GM13977 (cell line): ENCODE measurements at regions not wholly inside any gene's neighbourhood (a gene's known extent, or its start where the extent isn't known, plus 50 kb on each side); places are given as distances from the start of the nearest gene placed in this dataset.

Experiments
- DNase-seq: peaks from one replicate; pipeline ENCODE4 v3.0.0; 2012; ENCODE audit warnings: low spot score
- CTCF ChIP-seq: IDR thresholded peaks from 2 replicates; pipeline ENCODE4 v1.5.1; 2012; ENCODE audit warnings: mild to moderate bottlenecking, control low read depth; ENCODE audit not compliant: insufficient read depth; ENCODE audit errors: extremely low read depth, missing control alignments
- in situ Hi-C: fragments of 300-500 bp; cut with MboI; formaldehyde crosslinking; loops from one replicate; pipeline ENCODE4 v1.12.0; 2022; ENCODE audit warnings: low sequenced_read_pairs, low pct_unique_long_range_greater_than_20kb, mixed read lengths, inconsistent platforms; ENCODE audit not compliant: unreplicated experiment

DNA sequence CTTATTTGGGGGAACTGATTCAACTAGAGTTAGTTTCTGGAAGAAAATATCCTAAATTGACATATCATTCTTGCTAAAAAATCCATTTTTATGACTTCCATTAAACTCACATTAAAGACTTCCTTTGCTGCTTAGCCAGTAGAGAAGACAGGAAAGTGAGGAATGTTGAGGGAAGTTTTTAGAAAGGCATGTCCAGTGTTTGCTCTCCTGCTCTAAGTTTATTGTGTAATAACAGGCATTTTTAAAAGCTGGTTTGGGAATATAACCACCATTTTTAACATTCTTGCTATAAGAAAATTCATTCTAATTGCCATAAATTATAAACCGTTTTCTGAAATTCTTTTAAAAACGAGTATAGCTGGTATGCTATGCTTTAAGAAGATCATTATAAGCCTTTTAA lies 428.0 kb downstream of the RAP2B start:
- DNase-seq, result no peak
- in situ Hi-C loops, result loop anchor here (25.0 kb wide), 1 partner anchor 553 kb away; no protein-coding TSS in a partner anchor
- no peak for TF ChIP-seq CTCF

DNA sequence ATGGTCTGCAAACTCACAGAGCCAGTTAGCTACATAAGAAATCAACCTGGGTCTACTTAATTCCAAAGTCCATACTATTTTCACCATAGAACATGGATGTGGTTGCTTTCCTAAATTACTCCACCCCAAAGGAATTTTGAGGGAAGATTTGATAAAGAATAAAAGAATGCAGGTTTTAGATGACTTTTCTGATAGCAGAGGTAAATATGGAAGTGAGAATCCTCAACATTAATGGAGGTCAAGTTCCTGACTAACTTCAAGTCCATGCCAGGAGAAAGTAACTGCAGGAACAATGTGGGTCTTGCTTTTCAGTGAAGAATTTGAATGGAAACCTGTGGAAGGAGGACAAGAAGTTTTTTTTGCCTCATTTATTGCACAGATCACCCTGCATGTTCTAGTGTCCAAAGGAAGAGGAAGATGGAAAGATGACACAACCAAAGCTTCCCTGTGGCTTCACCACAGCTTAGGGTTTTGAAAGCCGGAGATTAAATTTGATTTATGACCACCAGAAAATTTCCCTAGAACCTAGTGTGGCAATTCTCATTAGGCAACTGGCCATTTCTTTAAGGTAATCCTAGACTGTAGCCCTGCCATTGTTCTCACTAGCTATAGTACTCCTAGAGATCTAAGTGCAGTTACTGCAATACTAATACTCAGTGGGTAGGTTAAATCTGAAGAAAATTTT lies 429.7 kb downstream of the RAP2B start:
- in situ Hi-C loops, result loop anchor here (25.0 kb wide), 1 partner anchor 554 kb away; no protein-coding TSS in a partner anchor
- DNase-seq, result no peak

DNA sequence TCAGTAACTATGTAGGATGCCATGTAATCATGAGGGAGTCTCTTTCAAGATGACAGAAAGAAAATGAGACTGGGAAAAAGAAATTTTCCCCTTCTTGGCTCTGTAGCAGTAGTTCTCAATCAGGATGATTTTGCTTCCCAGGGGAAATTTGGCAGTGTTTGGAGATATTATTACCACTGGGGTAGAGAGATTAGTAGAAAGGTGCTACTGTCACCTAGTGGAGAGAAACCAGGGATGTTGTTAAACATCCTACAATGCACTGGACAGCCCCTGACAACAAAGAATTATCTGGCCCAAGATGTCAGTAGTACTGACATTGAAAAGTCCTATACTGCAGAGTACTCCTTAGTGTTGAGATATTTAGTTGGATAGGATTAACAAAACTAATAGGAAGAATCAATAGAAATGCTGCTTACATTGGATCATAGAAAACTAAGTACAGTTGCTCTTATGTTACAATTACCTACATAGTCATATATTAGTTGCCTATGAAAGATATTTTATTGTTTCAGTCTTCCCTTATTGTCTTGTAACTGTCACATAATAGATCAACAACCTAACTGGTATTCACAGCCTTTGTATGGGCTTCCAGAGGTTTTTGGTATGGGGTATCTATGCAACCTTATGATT lies 433.3 kb downstream of the RAP2B start:
- in situ Hi-C loops, result loop anchor here (25.0 kb wide), 1 partner anchor 558 kb away; no protein-coding TSS in a partner anchor
- peak; percentile 39 for TF ChIP-seq CTCF
- DNase-seq, result peak; percentile 7

More for the DNA sequence above, 429.7 kb downstream of the RAP2B start:
- TF ChIP-seq CTCF, result no peak

GRCh38 chr3:153596401-153596800 lies 434.4 kb downstream of the RAP2B start:
- no peak for TF ChIP-seq CTCF
- in situ Hi-C loops, result loop anchor here (25.0 kb wide), 1 partner anchor 559 kb away; no protein-coding TSS in a partner anchor
- DNase-seq, result no peak

DNA sequence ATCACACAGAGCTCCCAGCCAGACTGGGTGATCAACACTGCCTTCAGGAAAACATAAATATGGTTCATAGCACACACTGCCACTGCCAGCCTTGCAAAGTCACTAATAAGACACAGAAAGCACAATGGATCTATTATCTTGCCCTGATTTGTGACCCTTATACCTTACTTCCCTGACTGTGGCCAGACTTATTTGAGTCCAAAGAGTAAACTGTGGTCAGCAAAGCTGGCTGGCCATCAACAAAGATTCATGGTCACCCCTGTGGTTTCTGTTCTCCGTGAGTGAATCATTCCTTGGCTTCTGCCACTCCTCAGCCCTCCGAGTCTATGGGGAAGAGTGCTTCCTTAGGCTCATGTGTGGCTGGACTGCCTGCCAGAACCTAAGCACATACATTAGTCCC lies 437.7 kb downstream of the RAP2B start:
- DNase-seq, result no peak
- no peak for TF ChIP-seq CTCF
- in situ Hi-C loops, result loop anchor here (25.0 kb wide), 1 partner anchor 562 kb away; no protein-coding TSS in a partner anchor

DNA sequence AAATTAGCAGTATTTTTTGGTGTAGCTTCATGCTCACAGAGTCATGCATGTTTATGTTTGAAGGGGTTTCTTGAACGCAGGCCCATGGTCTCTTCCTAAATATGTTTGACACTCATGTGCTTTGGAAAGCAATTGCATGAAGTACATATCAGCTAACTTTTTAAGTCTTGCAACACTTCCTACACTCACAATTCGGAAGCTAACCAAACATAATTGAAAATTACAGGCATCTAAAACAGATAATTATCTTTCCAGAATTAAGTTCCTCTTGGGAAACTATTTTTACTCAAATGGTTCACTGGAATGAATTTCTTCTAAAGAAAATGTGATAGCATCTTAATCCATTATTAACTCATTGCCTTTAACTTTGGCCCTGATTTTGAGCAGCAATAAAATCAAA lies 438.9 kb downstream of the RAP2B start:
- in situ Hi-C loops, result no loop called here
- no peak for TF ChIP-seq CTCF
- no peak for DNase-seq
